GM12873 (cell line): ENCODE measurements at regions not wholly inside any gene's neighbourhood (a gene's known extent, or its start where the extent isn't known, plus 50 kb on each side); places are given as distances from the start of the nearest gene placed in this dataset.

Experiments used
- CTCF ChIP-seq: IDR thresholded peaks from 2 replicates; pipeline ENCODE4 v1.5.1; 2012; ENCODE audit warnings: low read depth, mild to moderate bottlenecking, moderate library complexity, low read length, control low read depth; ENCODE audit not compliant: insufficient read depth; ENCODE audit errors: missing control alignments

- peak; percentile 42 for TF ChIP-seq CTCF
Observed at GRCh38 chr7:42690794-42691639, 220.9 kb downstream of the C7orf25 start.

GRCh38 chr7:42689626-42690025 is 222.2 kb downstream of the C7orf25 start:
- no peak for TF ChIP-seq CTCF

DNA sequence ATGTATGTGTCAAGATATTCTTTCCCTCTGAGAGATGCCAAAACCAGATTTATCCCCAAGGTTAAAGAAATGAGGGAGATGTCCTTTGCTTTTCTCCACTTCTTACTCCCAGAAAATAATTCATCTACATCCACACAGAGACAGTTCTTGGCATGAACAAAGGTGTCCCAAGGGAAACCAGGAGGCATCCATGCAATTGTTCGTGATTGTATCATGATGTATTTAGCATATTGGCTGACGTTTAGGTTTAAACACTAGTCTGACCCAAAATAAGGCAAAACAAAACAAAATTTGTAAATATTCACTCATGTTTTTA is 223.9 kb downstream of the C7orf25 start:
- TF ChIP-seq CTCF, result no peak

DNA sequence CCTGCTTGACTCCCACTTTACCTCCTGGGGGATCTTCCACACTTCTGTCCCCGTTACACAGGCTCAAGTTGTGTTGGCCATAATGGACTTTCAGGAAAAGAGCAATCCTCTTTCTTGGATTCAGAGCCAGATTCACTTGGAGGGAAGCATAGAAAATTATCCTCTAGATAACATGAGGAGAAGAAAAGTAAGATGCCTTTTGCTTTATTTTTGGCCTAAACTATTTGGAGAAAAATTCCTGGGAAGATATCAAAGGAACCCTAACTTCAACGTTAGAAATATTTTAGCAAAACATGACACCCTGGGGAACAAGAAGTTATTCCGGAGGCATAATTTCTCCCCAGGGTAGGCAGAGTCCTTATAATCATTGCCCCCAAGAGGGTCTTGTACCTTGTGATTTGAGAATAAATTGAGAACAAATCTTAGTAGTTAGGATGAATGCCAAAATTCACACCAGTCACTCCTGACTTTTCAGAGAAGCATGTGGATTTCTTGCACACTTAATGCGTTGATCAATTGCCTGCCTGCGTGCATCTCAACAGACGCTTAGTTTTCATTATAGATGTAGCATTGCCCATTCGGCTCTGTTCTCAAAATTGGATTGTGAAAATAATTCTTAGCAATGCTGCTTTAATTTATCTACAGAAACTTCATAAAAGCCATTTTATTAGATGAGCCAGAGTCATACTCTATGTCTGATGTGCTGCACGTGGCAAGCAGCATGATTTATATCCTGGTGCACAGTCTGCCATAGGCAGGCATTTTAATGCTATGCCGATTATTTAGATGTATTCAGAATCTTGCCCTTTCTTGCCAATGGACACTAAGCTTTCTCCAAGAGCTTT is 224.4 kb downstream of the C7orf25 start:
- no peak for TF ChIP-seq CTCF

DNA sequence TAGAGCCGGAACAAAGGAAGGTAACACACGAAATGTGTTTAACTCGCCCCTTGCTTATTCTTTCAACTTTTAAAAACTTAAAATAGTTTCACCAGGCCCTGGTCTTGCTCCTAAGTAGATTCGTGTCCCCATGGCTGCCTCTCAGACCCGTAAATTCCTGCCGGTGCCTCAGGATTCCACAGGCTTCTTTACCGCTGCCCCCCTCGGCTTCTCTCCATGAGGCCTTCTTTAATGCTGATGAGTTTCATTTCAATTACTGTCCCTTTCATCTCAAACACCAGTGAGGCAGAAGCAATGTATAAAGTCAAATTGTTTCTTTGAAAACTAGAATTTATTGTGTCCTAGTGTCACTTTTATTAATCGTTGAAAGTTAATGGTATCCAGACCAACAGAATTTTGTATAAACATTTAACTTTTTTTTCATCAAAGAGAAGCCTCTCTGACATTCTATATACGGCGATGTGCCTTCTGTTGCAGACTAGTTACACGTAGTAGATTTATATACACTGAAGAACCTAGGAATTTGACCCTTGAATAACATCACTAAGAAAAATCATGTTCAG is 225.2 kb downstream of the C7orf25 start:
- TF ChIP-seq CTCF, result no peak

GRCh38 chr7:42685911-42686310 is 226.0 kb downstream of the C7orf25 start:
- TF ChIP-seq CTCF, result no peak
